ENCODE measurements at regions not wholly inside any gene's neighbourhood (a gene's known extent, or its start where the extent isn't known, plus 50 kb on each side); places are given as distances from the start of the nearest gene placed in this dataset.

DNA sequence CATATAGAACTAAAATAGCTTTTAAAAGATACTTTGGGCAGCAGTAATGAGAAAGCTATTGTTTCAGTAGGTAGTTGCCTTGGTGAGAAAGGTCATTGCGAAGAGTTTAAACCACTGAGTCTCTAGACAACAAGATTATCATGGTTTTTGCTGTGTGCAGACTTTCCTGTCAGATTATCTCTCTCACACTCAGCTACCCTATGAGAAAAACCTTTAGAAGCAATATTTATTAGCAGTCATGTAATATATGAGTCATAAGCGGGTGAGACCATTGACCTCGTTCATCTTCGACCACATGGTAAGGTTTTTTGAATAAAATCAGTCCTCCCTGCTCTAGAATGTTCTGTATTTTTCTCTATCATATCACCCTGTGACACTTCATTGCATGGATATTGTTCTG lies 59.9 kb downstream of the GPR65 start:
- H3K4me3 ChIP-seq (ENCODE audit: low read depth, low read length) = no peak overlapping the region
- no peak for TF ChIP-seq CTCF (IDR thresholded peaks at IDR 0.05; ENCODE audit: borderline replicate concordance, insufficient read depth, low read depth, low read length)

DNA sequence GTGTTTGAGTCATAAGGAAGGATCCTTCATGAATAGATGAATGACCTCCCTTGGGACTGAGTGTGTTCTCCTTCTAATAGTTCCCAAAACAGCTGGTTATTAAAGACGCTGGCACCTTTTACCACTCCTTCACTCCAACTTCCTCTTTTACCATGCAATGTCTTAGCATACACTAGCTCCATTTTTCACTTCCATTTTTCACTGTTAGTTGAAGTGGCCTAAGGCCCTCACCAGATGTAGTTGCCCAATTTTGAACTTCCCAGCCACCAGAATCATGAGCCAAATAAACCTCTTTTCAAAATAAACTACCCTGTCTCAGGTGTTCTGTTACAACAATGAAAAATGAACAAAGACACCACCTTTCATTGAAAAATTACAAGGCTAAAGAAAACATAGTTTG lies 64.7 kb downstream of the GPR65 start:
- no peak for TF ChIP-seq CTCF (IDR thresholded peaks at IDR 0.05; ENCODE audit: borderline replicate concordance, insufficient read depth, low read depth, low read length)
- H3K4me3 ChIP-seq (ENCODE audit: low read depth, low read length) = no peak overlapping the region

DNA sequence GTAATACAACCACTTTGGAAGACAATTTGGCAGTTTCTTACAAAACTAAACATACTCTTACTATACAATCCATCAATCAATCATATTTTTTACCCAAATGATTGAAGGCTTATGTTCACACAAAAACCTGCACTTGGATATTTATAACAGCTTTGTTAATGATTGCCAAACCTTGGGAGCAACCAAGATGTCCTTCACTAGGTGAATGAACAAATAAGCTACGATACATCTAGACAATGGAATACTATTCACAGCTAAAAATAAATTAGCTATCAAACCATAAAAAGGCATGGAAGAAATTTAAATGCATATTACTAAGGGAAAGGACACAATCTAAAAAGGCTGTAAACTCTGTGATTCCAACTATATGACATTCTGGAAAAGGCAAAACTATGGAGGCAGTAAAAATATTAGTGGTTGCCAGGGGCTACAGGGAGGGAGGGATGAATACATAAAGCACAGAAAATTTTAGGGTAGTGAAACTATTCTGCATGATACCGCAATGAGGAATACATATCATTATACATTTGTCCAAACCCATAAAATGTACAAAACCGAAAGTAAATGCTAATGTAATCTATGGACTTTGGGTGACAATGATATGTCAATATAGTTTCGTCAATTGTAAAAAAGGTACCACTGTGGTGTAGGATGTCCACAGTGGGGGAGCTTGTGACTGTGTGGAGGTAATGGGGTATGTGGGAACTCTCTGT lies 70.5 kb downstream of the GPR65 start:
- no peak for TF ChIP-seq CTCF (IDR thresholded peaks at IDR 0.05; ENCODE audit: borderline replicate concordance, insufficient read depth, low read depth, low read length)
- no peak overlapping the region for H3K4me3 ChIP-seq (ENCODE audit: low read depth, low read length)

DNA sequence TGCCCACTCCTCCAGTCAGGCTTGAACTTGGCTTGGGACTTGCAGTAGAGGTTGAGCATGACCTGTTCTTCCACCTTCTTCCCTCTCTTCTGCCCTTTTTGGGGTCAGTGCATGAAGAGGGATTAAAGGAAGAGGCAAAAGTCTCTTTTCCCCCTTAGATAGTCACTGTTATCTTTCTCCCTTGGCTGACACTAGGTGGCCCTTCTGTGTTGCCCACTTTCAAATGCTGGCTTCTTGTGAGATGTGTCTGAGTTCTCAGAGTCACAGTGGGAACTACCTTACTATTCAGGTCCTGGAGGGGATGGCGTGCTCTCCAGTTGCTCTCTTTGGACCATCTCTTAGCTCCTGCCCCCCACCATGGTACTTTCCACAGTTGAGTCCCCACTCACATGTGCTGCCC lies 73.6 kb downstream of the GPR65 start:
- TF ChIP-seq CTCF (IDR thresholded peaks at IDR 0.05; ENCODE audit: borderline replicate concordance, insufficient read depth, low read depth, low read length) = peak; percentile 5; the same call in 1 of the 2 replicates
- no peak overlapping the region for H3K4me3 ChIP-seq (ENCODE audit: low read depth, low read length)

DNA sequence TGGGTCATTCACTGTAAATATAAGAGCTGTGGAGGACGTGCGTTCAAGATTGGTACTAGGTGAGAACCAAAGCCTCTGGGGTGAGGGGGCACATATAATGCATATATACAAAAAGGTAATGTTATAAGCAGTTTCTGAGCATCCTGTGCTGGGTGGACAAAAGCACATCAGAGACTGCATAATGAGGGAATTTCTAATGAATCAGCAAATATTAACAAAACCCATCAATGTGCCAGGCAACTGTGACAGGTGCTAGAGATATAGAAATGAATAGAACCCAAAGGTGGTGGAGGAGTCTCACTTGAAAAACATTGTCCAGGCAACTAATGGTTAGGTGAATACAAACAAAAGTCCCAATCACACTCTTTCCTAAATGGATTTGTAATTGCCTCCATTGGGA lies 74.7 kb downstream of the GPR65 start:
- TF ChIP-seq CTCF (IDR thresholded peaks at IDR 0.05; ENCODE audit: borderline replicate concordance, insufficient read depth, low read depth, low read length) = no peak
- no peak overlapping the region for H3K4me3 ChIP-seq (ENCODE audit: low read depth, low read length)

DNA sequence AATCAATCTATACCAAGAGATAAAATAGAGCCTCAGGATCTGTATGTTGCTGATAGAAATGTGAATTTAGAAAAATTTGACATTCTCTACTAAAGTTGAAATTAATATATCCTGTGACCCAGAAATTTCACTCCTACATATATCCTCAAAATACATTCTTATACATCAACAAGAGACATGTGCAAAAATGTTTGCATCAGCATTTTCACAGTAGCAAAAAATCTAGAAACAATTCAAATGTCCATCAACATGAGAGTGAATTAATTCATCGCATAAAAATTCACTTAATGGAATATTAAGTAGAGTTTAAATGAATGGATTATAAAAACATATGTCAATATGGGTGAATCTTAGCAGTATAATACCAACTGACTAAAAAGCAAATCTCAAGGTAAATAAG lies 80.8 kb downstream of the GPR65 start:
- no peak for TF ChIP-seq CTCF (IDR thresholded peaks at IDR 0.05; ENCODE audit: borderline replicate concordance, insufficient read depth, low read depth, low read length)
- no peak overlapping the region for H3K4me3 ChIP-seq (ENCODE audit: low read depth, low read length)

- TF ChIP-seq CTCF (IDR thresholded peaks at IDR 0.05; ENCODE audit: borderline replicate concordance, insufficient read depth, low read depth, low read length) = no peak
- no peak overlapping the region for H3K4me3 ChIP-seq (ENCODE audit: low read depth, low read length)
Observed at GRCh38 chr14:88089445-88089844, 84.5 kb downstream of the GPR65 start.

Data from GM12875 (cell line).